ENCODE measurements at regions not wholly inside any gene's neighbourhood (a gene's known extent, or its start where the extent isn't known, plus 50 kb on each side); places are given as distances from the start of the nearest gene placed in this dataset.

DNA sequence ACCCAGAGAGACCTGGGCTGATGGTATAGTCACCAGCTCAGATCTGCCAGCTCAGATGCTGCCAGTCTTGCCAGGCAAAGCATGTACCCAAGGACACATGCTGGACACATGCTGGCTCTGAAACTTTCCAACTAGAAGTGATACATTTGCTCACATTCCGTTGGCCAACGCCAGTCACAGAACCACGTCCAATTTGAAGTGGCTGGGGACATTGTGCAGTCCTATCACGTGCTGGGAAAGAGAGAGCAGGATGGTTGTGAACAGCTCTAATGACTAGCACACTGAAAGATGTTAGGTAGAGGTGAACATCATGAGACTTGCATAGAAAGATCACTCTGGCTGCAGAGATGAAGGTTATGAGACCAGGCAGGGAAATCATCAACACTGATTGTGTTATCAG is 308.5 kb upstream of the ROPN1 start:
- H3K9me3 Mint-ChIP-seq = no peaks in the 10 kb centered on the region
- no peak overlapping the region for H3K4me3 Mint-ChIP-seq
- H3K27ac Mint-ChIP-seq = no peak overlapping the region
- ATAC-seq = no peak
- no peak for DNase-seq (ENCODE audit: low spot score)
- no peaks in the 10 kb centered on the region for H3K4me1 Mint-ChIP-seq (ENCODE audit: low read depth in 2 of 2)
- H3K27me3 Mint-ChIP-seq = peaks cover 18 to 33% of the 10 kb centered on the region in 2 donors
- H3K36me3 Mint-ChIP-seq = peaks cover 4% of the 10 kb centered on the region

DNA sequence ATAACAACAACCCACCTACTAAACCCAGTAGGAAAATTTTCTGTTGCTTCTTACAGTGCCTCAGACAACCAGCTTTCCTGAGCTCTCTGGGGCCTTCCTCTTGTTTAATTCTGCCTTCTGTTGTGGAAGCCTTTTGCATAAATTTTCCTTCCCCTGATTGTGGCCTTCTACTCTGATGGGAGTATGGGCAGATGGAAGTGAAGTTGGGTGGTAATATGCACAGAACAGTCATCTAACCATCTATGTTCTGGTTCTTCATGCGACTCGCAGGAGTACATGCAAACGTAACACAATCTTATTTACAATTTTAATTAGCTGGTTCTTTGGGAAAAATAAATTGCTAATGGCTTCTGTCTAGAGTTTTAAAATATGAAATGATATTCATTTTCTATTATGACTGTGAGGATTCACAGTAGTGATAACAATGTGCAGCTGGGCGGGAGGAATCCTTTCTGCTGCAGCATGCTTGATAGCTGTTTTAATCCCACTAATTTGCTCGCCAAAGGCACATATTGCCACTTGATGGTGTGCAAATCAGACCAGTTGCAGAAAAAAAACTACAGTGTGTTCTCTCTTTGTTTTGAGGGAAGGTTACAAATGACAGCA is 311.5 kb upstream of the ROPN1 start:
- Mint-ChIP-seq H3K4me1 (ENCODE audit: low read depth in 2 of 2) (no peaks in the 10 kb centered on the region), H3K4me3 (no peak overlapping the region), H3K36me3 (peaks cover 17% of the 10 kb centered on the region), H3K9me3 (peaks cover 5% of the 10 kb centered on the region), H3K27ac (no peak overlapping the region), H3K27me3 (peaks cover 7 to 36% of the 10 kb centered on the region in 2 donors)
- no peak for DNase-seq (ENCODE audit: low spot score)
- no peak for ATAC-seq

DNA sequence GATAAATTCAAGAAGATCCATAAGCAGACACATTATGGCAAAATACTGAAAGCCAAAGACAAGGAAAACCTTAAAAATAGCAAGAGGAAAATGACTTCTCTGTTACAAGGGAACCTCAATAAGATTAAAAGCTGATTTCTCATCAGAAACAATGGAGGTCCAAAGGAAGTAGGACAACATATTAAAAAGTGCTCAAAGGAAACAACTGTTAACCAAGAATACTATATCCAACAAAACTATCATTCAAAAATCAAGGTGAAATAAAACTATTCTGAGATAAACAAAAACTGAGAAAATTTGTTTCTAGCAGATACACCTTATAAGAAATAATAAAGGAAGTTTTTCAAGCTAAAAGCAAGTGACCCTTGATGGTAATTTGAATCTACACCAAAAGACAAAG is 314.7 kb upstream of the ROPN1 start:
- ATAC-seq (no peak), DNase-seq (ENCODE audit: low spot score) (no peak)
- H3K36me3 Mint-ChIP-seq = peaks cover 17% of the 10 kb centered on the region
- no peak overlapping the region for H3K4me3 Mint-ChIP-seq
- H3K4me1 Mint-ChIP-seq (ENCODE audit: low read depth in 2 of 2) = no peaks in the 10 kb centered on the region
- no peak overlapping the region for H3K27ac Mint-ChIP-seq
- H3K9me3 Mint-ChIP-seq = peaks cover 5% of the 10 kb centered on the region
- peaks cover 18 to 34% of the 10 kb centered on the region in 2 donors for H3K27me3 Mint-ChIP-seq

DNA sequence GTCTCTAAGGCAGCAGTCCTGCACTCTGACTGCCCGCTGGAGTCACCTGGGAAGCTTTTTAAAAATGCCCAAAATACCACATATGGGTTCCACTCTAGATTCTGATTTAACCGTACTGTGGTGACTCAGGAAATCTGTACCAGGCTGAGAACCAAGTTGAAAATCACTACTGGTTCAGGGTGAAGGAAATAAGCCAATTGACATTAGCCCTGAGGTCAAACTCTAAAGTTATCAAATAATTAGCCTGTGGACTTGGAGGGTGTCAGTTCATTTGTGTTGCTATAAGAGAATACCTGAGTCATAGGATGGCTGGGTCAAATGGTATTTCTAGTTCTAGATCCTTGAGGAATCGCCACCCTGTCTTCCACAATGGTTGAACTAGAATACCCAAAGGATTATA is 321.7 kb upstream of the ROPN1 start:
- no peak for ATAC-seq
- Mint-ChIP-seq H3K36me3 (no peaks in the 10 kb centered on the region), H3K9me3 (no peaks in the 10 kb centered on the region), H3K27ac (no peak overlapping the region), H3K27me3 (peaks cover 20 to 21% of the 10 kb centered on the region in 2 donors), H3K4me1 (ENCODE audit: low read depth in 2 of 2) (no peaks in the 10 kb centered on the region), H3K4me3 (no peak overlapping the region)
- DNase-seq (ENCODE audit: low spot score) = no peak

DNA sequence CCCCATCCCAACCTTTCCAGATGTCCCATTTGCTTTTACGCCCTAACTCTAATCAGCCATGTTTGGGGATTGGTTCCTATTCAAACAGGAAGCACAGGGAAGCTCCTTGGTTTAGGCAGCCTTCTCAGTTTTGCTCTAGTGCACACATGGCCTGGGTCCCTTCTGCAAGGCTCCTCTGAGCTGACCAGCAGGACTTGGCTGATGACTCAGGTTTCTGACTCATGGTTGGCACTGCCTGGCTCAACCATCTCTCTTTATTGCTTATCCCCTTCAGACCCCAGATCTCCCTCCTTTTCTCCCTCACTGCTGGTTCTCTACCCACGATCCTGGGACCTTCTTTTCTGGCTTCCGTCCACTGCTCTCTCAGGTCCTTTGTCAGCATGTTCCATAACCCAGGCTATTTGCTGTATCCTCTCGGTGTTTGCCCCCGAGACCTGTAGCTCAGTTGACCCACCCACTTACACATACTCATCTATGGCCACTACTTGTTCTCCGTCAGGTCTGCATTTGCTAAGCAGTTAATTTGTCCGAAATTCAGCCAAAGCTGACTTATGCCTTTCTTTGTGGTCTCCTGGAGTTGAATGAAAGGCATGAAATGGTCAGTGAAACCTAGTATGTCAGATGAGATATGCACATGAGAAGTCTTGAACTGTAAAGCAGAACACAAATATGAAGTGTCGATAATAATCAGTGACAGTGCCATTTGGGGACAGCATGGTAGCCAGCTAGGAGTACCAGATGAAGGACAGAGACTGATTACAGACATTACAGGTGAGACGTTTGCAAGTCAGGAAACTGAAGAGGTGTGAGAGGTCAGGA is 323.5 kb upstream of the ROPN1 start:
- ATAC-seq = peak in 1 of 2 donors; percentile 53
- Mint-ChIP-seq H3K27ac (no peak overlapping the region), H3K9me3 (no peaks in the 10 kb centered on the region), H3K36me3 (no peaks in the 10 kb centered on the region), H3K4me1 (ENCODE audit: low read depth in 2 of 2) (no peaks in the 10 kb centered on the region), H3K4me3 (no peak overlapping the region), H3K27me3 (peaks cover 12 to 19% of the 10 kb centered on the region in 2 donors)
- no peak for DNase-seq (ENCODE audit: low spot score)

DNA sequence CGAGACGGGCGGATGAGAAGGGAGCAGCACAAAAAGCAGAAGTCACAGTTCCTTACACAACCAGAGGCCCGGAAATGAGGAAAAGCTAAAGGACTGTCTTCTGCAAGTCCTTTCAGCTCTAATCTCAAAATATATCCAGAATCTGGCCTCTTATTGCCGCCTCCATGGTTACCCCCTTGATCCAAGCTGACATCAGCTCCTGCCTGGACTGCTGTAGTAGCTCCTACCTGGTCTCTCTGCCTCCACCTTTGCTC is 324.0 kb upstream of the ROPN1 start:
- ATAC-seq = no peak
- Mint-ChIP-seq H3K4me1 (ENCODE audit: low read depth in 2 of 2) (no peaks in the 10 kb centered on the region), H3K4me3 (no peak overlapping the region), H3K9me3 (no peaks in the 10 kb centered on the region), H3K27ac (no peak overlapping the region), H3K27me3 (peaks cover 15 to 24% of the 10 kb centered on the region in 2 donors), H3K36me3 (no peaks in the 10 kb centered on the region)
- DNase-seq (ENCODE audit: low spot score) = no peak

DNA sequence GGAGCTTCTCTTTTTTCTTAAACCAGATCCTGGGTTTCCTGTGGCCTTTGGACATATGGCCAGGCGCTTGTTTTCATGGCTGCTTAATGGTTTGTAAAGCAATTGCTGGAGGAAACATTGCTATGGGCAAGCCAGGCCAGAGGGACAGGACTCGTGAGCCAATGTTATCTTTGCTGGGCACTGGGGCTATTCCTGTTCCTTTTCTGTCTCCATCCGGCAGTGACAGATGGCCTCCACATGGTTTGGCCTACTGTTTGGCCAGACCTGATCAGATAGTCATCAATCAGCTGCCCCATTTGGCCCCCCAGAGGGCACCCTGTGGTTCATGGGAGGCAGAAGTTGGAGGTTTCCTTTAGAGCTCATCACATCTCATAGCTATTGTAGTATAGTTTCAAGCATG is 326.1 kb upstream of the ROPN1 start:
- DNase-seq (ENCODE audit: low spot score) (no peak), ATAC-seq (no peak)
- H3K4me1 Mint-ChIP-seq (ENCODE audit: low read depth in 2 of 2) = no peaks in the 10 kb centered on the region
- no peak overlapping the region for H3K27ac Mint-ChIP-seq
- no peak overlapping the region for H3K4me3 Mint-ChIP-seq
- H3K27me3 Mint-ChIP-seq = peaks cover 17 to 24% of the 10 kb centered on the region in 2 donors
- no peaks in the 10 kb centered on the region for H3K36me3 Mint-ChIP-seq
- H3K9me3 Mint-ChIP-seq = no peaks in the 10 kb centered on the region

DNA sequence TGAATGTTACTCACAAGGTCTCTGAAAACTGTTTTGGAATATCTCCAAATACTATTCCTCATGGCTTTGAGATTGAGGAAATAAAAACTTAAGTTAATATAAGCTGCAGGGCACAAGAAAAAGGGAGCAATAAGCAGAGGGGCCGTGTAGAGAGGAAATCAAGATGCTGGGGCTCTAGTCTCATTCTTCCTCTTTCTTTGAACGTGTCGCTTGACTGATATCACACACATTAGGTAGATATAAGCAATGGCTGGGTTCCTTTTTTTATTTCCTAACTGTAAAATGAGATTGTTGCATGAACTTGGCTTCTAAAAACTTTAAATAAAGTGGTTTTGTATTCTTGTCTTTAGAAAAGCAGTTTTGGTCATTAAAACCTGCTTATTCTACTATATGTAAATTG is 326.7 kb upstream of the ROPN1 start:
- Mint-ChIP-seq H3K36me3 (no peaks in the 10 kb centered on the region), H3K4me3 (no peak overlapping the region), H3K27me3 (peaks cover 17 to 24% of the 10 kb centered on the region in 2 donors), H3K27ac (no peak overlapping the region), H3K9me3 (no peaks in the 10 kb centered on the region), H3K4me1 (ENCODE audit: low read depth in 2 of 2) (no peaks in the 10 kb centered on the region)
- ATAC-seq (no peak), DNase-seq (ENCODE audit: low spot score) (no peak)

DNA sequence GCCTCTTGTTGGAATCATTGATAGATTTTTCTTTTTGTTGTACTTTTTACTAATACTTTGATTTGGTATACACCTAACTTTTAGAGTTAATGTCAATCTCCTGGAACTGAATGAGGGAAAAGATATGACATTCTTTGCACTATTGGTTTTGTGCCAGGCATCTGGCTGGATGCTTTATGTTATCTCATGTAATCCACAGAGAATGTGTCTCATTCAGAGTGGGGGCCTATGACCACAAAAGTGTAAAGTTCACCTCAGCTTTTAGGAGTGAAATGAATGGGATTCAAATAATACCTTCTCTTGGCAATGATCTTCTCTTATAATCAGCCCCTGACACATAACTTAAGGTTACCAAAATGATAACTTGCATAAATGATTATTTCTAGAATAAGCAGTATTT is 329.1 kb upstream of the ROPN1 start:
- no peak overlapping the region for H3K27ac Mint-ChIP-seq
- no peaks in the 10 kb centered on the region for H3K36me3 Mint-ChIP-seq
- H3K4me1 Mint-ChIP-seq (ENCODE audit: low read depth in 2 of 2) = no peaks in the 10 kb centered on the region
- ATAC-seq = no peak
- no peak for DNase-seq (ENCODE audit: low spot score)
- H3K27me3 Mint-ChIP-seq = peaks cover 21 to 32% of the 10 kb centered on the region in 2 donors
- no peaks in the 10 kb centered on the region for H3K9me3 Mint-ChIP-seq
- H3K4me3 Mint-ChIP-seq = no peak overlapping the region

DNA sequence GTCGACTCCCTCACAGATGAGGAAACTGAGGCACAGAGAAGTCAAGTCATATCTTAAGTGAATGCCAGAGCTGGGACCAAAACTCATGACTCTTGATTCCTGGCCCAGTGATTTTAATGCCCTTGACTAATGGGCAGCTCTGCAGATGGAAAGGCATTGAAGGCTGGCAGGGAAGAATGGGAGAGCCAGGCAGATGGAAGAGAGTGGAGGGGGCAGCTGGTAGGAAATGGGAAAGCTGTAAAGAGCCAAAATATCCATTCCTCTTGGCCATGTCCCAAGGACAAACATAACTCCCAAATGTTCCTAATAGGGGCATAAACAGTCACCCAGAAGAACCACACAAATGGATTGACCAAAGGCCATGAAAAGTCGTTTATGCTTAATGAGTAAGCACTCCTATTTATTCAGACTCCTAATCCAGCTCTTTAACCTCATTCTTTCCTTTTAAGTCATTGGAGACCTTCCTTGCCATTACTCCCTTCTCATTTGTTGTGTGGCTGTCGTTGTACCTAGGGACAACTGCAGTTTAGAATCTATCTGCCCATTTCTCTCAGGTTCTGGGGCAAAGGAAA is 330.5 kb upstream of the ROPN1 start:
- no peaks in the 10 kb centered on the region for H3K9me3 Mint-ChIP-seq
- H3K36me3 Mint-ChIP-seq = no peaks in the 10 kb centered on the region
- DNase-seq (ENCODE audit: low spot score) (no peak), ATAC-seq (no peak)
- H3K27me3 Mint-ChIP-seq = peaks cover 17 to 27% of the 10 kb centered on the region in 2 donors
- H3K4me1 Mint-ChIP-seq (ENCODE audit: low read depth in 2 of 2) = no peaks in the 10 kb centered on the region
- no peak overlapping the region for H3K4me3 Mint-ChIP-seq
- no peak overlapping the region for H3K27ac Mint-ChIP-seq

DNA sequence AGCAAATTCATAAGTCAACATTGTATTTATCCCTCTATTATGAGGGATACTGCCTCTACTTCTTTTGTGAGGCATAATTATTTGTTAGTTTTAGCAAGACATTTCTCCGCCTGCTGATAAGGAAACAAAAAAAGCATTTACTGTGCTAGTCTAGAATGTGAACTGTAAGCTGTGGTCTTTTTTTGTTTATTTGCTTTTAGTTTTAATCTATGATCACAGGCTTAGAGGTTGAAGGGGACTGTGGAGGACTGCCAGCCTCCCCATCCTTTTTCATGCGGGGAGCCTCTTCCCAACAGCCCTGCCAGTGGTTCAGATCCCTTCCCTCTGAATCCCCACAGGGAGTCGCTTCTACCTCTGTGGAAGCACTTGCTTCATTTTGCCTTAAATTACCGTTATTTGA is 331.0 kb upstream of the ROPN1 start:
- Mint-ChIP-seq H3K4me3 (no peak overlapping the region), H3K27ac (no peak overlapping the region), H3K9me3 (no peaks in the 10 kb centered on the region), H3K36me3 (no peaks in the 10 kb centered on the region), H3K27me3 (peaks cover 17 to 27% of the 10 kb centered on the region in 2 donors), H3K4me1 (ENCODE audit: low read depth in 2 of 2) (no peaks in the 10 kb centered on the region)
- ATAC-seq (no peak), DNase-seq (ENCODE audit: low spot score) (no peak)

DNA sequence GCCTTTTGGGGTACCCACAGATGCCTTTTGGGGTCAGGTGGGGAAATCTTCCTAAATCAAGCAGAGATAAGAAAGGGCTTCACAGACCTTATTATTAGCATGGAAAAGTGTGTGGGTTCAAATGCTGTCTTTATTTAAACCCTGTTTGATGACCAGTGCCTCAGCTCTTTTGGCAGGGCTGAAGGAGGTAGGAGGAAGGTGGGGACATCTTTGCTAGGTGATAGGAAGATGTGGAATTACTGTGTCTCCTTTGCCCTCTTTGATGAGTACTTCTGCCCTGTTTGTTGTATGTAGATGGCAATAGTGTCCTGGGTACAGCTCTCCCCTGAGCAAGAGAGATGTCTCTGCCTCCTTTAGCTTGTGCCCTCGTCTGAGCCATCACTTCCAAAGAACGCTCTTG is 333.3 kb upstream of the ROPN1 start:
- H3K9me3 Mint-ChIP-seq = no peaks in the 10 kb centered on the region

DNA sequence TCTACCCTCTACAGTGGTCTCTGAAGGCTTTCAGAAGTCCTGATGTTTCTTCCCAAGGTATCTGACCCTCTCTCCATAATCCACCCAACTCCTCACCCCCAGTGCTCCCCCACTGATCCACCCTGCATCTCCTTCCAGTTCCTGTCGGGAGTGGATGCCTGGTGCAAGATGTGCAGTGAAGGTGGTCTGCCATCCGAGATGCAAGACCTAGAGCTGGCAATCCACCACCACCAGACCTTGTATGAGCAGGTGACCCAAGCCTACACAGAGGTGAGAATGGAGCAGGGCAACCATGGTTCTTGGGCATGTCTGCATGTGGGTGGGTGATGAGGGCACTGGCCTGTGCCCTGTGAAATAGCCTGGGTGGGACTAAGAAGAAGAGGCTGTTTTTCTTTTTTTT is 337.8 kb upstream of the ROPN1 start:
- Mint-ChIP-seq H3K27me3 (peaks cover 11 to 28% of the 10 kb centered on the region in 2 donors), H3K27ac (no peak overlapping the region), H3K4me1 (ENCODE audit: low read depth in 2 of 2) (no peaks in the 10 kb centered on the region), H3K9me3 (no peaks in the 10 kb centered on the region), H3K4me3 (no peak overlapping the region), H3K36me3 (no peaks in the 10 kb centered on the region)
- no peak for DNase-seq (ENCODE audit: low spot score)
- ATAC-seq = peak in 1 of 2 donors; percentile 43

More for the DNA sequence above, 333.3 kb upstream of the ROPN1 start:
- no peak for DNase-seq (ENCODE audit: low spot score)
- Mint-ChIP-seq H3K36me3 (no peaks in the 10 kb centered on the region), H3K4me1 (ENCODE audit: low read depth in 2 of 2) (no peaks in the 10 kb centered on the region), H3K27me3 (peaks cover 20 to 27% of the 10 kb centered on the region in 2 donors), H3K27ac (no peak overlapping the region), H3K4me3 (no peak overlapping the region)
- ATAC-seq = no peak

DNA sequence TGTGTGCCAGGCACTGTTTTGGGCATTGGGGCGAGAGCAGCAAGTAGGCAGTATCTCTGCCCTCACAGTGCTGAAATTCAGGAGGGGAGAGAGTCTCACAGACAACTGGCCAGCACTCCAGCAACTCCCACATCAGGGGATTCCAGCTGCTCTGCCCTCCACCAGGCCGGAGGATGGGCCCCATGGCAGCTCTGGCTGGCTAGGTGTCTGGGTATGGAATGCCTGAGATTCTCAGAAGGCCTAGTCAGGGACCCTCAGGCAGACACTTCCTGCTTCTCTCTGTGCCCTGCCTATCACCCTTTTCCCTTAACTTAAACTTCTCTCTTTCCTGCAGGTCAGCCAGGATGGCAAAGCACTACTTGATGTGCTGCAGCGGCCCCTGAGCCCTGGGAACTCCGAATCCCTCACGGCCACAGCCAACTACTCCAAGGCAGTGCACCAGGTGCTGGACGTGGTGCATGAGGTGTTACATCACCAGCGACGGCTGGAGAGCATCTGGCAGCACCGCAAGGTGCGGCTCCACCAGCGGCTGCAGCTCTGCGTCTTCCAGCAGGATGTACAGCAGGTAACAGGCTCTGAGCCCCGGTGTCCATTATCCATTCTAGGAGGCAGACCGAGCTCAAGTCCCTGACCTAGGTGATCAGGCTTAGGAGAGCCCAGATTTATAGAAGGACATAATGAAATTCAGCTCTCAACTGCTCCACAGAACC is 342.2 kb upstream of the ROPN1 start:
- DNase-seq (ENCODE audit: low spot score) (no peak), ATAC-seq (no peak)
- no peak overlapping the region for H3K4me3 Mint-ChIP-seq
- no peaks in the 10 kb centered on the region for H3K4me1 Mint-ChIP-seq (ENCODE audit: low read depth in 2 of 2)
- H3K36me3 Mint-ChIP-seq = no peaks in the 10 kb centered on the region
- no peak overlapping the region for H3K27ac Mint-ChIP-seq
- H3K27me3 Mint-ChIP-seq = peaks cover 10 to 39% of the 10 kb centered on the region in 2 donors
- H3K9me3 Mint-ChIP-seq = no peaks in the 10 kb centered on the region
